ENCODE measurements at regions not wholly inside any gene's neighbourhood (a gene's known extent, or its start where the extent isn't known, plus 50 kb on each side); places are given as distances from the start of the nearest gene placed in this dataset.

DNA sequence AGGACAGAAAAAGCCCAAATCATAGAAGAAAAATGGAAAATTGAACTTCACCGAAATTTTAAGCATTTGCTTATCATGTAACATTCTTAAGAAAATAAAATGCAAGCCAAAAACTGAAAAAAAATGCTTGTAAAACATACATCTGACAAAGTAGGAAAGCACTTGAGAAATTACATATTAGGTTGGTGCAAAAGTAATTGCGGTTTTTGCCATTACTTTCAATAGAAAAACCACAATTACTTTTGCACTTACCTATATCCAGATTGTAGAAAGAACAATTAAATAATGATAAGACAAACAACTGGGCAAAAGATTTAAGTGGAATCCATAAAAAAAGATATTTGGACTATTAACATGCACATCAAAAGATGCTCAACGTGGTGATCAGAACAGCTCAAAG is 146.2 kb downstream of the TBXT start:
- Histone ChIP-seq H3F3A (ENCODE audit: insufficient read depth) (no peaks in the 10 kb centered on the region), H3K9me3 (ENCODE audit: insufficient read depth, low read length) (no peaks in the 10 kb centered on the region), H3K9me2 (replicated peaks; ENCODE audit: insufficient read depth, low read length) (no peaks in the 10 kb centered on the region), H3K9ac (ENCODE audit: low read length) (no peak overlapping the region), H3K27ac (ENCODE audit: low read depth, low read length) (no peak overlapping the region), H3K4me3 (ENCODE audit: insufficient read depth, low read length, poor library complexity, severe bottlenecking) (no peak overlapping the region), H2AFZ (ENCODE audit: low read depth, low read length, severe bottlenecking) (no peak overlapping the region), H3K4me2 (ENCODE audit: low read depth, low read length, poor library complexity, severe bottlenecking) (no peak overlapping the region), H3K27me3 (ENCODE audit: low read length) (no peaks in the 10 kb centered on the region; the same call in 1 of the 2 replicates), H3K79me2 (ENCODE audit: insufficient read depth, low read length) (no peaks in the 10 kb centered on the region), H3K36me3 (ENCODE audit: low read length) (no peaks in the 10 kb centered on the region), H4K20me1 (ENCODE audit: low read depth, low read length) (no peaks in the 10 kb centered on the region)
- TF ChIP-seq EZH2phosphoT487 (conservative IDR thresholded peaks at IDR 0.05; ENCODE audit: low read length) = no peak
- no peak for TF ChIP-seq CTCF (IDR thresholded peaks at IDR 0.05; ENCODE audit: insufficient read depth, low read length, poor library complexity, severe bottlenecking)

- H3K9me3 ChIP-seq (ENCODE audit: insufficient read depth, low read length) = no peaks in the 10 kb centered on the region
- H3K36me3 ChIP-seq (ENCODE audit: low read length) = no peaks in the 10 kb centered on the region
- no peaks in the 10 kb centered on the region; the same call in 1 of the 2 replicates for H3K27me3 ChIP-seq (ENCODE audit: low read length)
- no peaks in the 10 kb centered on the region for H4K20me1 ChIP-seq (ENCODE audit: low read depth, low read length)
- H3K79me2 ChIP-seq (ENCODE audit: insufficient read depth, low read length) = no peaks in the 10 kb centered on the region
- no peaks in the 10 kb centered on the region for H3F3A ChIP-seq (ENCODE audit: insufficient read depth)
- no peaks in the 10 kb centered on the region for H3K9me2 ChIP-seq (replicated peaks; ENCODE audit: insufficient read depth, low read length)
- H2AFZ ChIP-seq (ENCODE audit: low read depth, low read length, severe bottlenecking) = no peak overlapping the region
- no peak for TF ChIP-seq CTCF (IDR thresholded peaks at IDR 0.05; ENCODE audit: insufficient read depth, low read length, poor library complexity, severe bottlenecking)
- TF ChIP-seq EZH2phosphoT487 (conservative IDR thresholded peaks at IDR 0.05; ENCODE audit: low read length) = no peak
- no peak overlapping the region for H3K27ac ChIP-seq (ENCODE audit: low read depth, low read length)
- no peak overlapping the region for H3K4me2 ChIP-seq (ENCODE audit: low read depth, low read length, poor library complexity, severe bottlenecking)
- H3K4me3 ChIP-seq (ENCODE audit: insufficient read depth, low read length, poor library complexity, severe bottlenecking) = no peak overlapping the region
- no peak overlapping the region for H3K9ac ChIP-seq (ENCODE audit: low read length)
Measured at GRCh38 chr6:166019214-166019613, 148.4 kb downstream of the TBXT start.

DNA sequence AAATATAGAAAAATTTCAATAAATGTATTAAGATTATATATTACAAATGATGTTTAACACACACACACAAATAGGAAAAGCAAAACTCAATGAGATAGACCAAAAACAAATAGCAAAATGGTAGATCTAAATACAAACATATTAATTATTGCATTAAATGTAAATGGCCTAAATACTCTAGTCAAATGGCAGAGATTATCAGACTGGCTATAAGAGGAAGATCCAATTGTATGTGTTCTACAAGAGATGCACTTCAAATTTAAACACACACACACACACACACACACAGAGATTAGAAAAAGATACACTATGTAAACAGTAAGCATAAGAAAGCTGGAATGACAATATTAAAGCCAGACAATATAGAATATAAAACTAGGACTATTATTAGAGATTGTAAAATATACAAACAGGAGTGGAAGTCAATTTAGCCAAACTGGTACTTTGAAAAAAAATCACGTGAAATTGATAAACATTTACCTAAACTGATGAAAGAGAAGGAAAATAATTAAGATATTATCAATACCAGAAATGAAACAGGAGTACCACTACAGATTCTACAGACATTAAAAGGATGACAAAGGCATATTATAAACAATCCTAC is 150.5 kb downstream of the TBXT start:
- H3K9ac ChIP-seq (ENCODE audit: low read length) = no peak overlapping the region
- no peaks in the 10 kb centered on the region for H3K9me2 ChIP-seq (replicated peaks; ENCODE audit: insufficient read depth, low read length)
- no peak overlapping the region for H3K27ac ChIP-seq (ENCODE audit: low read depth, low read length)
- no peak overlapping the region for H2AFZ ChIP-seq (ENCODE audit: low read depth, low read length, severe bottlenecking)
- no peaks in the 10 kb centered on the region for H3F3A ChIP-seq (ENCODE audit: insufficient read depth)
- H3K4me2 ChIP-seq (ENCODE audit: low read depth, low read length, poor library complexity, severe bottlenecking) = no peak overlapping the region
- no peak overlapping the region for H3K4me3 ChIP-seq (ENCODE audit: insufficient read depth, low read length, poor library complexity, severe bottlenecking)
- no peaks in the 10 kb centered on the region; the same call in 1 of the 2 replicates for H3K27me3 ChIP-seq (ENCODE audit: low read length)
- no peaks in the 10 kb centered on the region for H3K79me2 ChIP-seq (ENCODE audit: insufficient read depth, low read length)
- H3K9me3 ChIP-seq (ENCODE audit: insufficient read depth, low read length) = no peaks in the 10 kb centered on the region
- TF ChIP-seq EZH2phosphoT487 (conservative IDR thresholded peaks at IDR 0.05; ENCODE audit: low read length) = no peak
- no peak for TF ChIP-seq CTCF (IDR thresholded peaks at IDR 0.05; ENCODE audit: insufficient read depth, low read length, poor library complexity, severe bottlenecking)
- no peaks in the 10 kb centered on the region for H3K36me3 ChIP-seq (ENCODE audit: low read length)
- no peaks in the 10 kb centered on the region for H4K20me1 ChIP-seq (ENCODE audit: low read depth, low read length)

Measured in SU-DHL-6 (cell line).